ENCODE measurements at regions not wholly inside any gene's neighbourhood (a gene's known extent, or its start where the extent isn't known, plus 50 kb on each side); places are given as distances from the start of the nearest gene placed in this dataset.

DNA sequence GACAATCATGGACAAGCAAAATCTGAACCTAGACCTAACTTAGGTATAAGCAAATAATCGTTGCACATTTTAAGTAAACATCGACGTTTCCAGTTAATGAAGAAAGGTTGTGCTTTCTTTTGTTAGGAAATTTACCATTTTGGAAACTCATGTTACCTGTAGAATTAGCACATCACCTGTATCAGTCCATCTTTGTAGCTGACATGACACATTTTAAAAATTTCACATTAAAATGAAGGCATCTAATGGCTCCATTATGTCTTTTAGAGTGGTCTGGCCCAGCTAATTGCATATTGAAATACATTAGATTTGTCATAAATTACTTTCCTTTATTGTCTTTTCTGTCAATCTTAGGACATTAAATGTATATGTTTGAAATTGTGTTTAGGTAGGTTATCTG is 119.0 kb upstream of the MGAT5 start:
- H3K36me3 Mint-ChIP-seq, result peaks cover 6% of the 10 kb centered on the region
- no peak overlapping the region for H3K4me3 Mint-ChIP-seq
- no peak overlapping the region for H3K27ac Mint-ChIP-seq
- H3K27me3 Mint-ChIP-seq, result no peaks in the 10 kb centered on the region
- H3K9me3 Mint-ChIP-seq (ENCODE audit: low read depth), result no peaks in the 10 kb centered on the region
- H3K4me1 Mint-ChIP-seq (ENCODE audit: low read depth), result peaks cover 72% of the 10 kb centered on the region

DNA sequence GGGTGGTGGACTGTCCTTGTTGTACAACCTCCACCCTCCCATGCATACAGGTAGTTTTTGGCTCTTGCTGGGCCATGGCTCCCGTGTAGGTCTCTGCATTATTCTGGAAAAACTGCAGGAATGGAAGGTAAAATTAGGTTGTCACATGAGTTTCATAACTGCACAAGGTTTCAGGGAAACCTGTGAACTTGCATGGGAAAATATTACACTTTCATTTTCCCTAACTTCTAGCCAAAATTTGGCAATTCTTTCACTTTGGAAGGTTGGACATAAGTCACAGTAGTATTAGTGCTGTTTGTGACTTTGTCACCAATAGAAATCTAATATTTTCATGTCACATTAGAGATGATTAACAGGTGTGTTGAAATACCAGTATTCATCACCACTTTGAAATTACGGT is 118.1 kb upstream of the MGAT5 start:
- Mint-ChIP-seq H3K27ac (no peak overlapping the region), H3K9me3 (ENCODE audit: low read depth) (no peaks in the 10 kb centered on the region), H3K4me3 (no peak overlapping the region), H3K4me1 (ENCODE audit: low read depth) (peaks cover 78% of the 10 kb centered on the region), H3K36me3 (peaks cover 3% of the 10 kb centered on the region), H3K27me3 (no peaks in the 10 kb centered on the region)

DNA sequence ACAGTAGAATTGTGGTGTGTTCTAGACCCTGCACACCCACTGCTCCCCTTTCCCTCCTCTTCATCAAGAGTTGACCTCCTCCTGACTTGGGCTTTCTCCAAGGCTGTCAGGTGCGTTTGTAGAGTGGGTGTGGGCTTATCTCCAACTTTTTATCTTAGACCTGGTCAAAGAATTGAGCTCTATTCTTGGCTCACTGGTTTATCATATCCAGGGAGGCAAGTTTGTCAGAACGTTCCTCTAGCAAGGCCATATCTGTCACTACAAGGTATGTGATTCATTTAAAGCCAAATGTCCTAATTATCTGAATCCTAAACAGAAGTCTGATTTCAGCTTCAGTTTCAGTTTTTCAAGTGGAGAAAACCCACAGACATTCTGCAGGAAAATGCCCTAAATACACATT is 117.1 kb upstream of the MGAT5 start:
- H3K4me1 Mint-ChIP-seq (ENCODE audit: low read depth), result peaks cover 86% of the 10 kb centered on the region
- H3K27me3 Mint-ChIP-seq, result no peaks in the 10 kb centered on the region
- no peak overlapping the region for H3K27ac Mint-ChIP-seq
- peaks cover 6% of the 10 kb centered on the region for H3K36me3 Mint-ChIP-seq
- peak overlapping the region; percentile 36 for H3K4me3 Mint-ChIP-seq
- no peaks in the 10 kb centered on the region for H3K9me3 Mint-ChIP-seq (ENCODE audit: low read depth)

DNA sequence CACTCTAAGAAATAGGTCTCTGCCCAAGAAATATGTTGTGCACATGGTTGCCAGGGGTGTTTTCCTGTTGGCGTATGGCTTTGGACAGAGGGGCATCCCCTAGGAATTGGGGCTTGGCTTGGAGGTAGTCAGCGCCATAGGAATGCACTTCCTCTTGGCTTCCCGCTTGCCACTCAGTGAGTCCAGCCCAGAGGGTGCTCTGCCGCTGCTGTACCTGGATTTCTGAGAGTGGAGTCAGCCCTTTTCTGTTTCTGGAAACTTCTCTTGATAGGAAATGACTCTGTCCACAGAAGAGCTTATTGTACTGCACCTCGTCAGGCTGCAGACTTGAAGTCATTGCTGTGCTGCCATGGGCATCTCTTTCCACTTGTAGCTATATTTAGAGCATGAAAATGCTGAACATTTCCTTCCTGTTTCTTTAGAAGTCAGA is 116.7 kb upstream of the MGAT5 start:
- Mint-ChIP-seq H3K36me3 (peaks cover 6% of the 10 kb centered on the region), H3K9me3 (ENCODE audit: low read depth) (no peaks in the 10 kb centered on the region), H3K27ac (peak overlapping the region; percentile 59), H3K27me3 (no peaks in the 10 kb centered on the region), H3K4me3 (peak overlapping the region; percentile 36), H3K4me1 (ENCODE audit: low read depth) (peaks cover 88% of the 10 kb centered on the region)

DNA sequence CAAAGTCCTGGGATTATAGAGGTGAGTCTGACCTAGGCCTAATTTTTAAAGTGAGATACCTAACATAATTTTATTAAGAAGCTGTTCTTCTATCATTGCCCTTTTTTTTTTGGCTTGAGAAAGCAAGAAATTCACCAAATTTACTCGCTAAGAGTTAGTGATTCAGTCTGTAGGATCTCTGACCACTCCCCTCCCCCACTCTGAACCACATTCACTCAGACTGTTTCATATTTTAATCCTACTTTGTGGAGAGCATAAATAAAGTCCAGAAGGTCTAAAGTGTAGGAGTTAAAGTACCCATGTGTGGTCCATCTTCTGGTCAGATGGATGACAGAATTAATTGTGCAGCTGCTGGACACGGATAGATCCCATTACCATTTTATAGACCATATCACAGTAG is 115.8 kb upstream of the MGAT5 start:
- H3K4me3 Mint-ChIP-seq, result no peak overlapping the region
- no peaks in the 10 kb centered on the region for H3K27me3 Mint-ChIP-seq
- no peak overlapping the region for H3K27ac Mint-ChIP-seq
- H3K4me1 Mint-ChIP-seq (ENCODE audit: low read depth), result peaks cover 90% of the 10 kb centered on the region
- H3K36me3 Mint-ChIP-seq, result peaks cover 6% of the 10 kb centered on the region
- no peaks in the 10 kb centered on the region for H3K9me3 Mint-ChIP-seq (ENCODE audit: low read depth)

DNA sequence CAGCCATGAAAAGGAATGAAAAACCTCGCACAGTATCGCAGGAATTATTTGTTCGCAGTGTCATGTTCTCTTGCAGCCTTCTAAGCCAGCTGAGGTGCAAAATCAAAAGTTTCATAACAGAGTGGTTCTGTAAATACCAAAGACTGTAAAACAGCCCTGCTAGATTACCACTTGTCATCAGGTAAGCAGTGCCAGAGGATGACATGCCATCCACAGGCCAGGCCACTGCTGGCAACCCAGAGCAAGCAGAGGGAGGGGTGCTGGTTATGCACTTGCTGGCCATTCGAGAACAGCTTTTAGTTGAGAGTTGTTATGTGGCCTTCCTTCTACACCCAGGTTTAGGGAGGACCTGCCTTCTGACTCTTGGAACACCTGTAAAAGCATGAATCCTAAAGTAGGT is 114.3 kb upstream of the MGAT5 start:
- no peaks in the 10 kb centered on the region for H3K27me3 Mint-ChIP-seq
- no peaks in the 10 kb centered on the region for H3K9me3 Mint-ChIP-seq (ENCODE audit: low read depth)
- H3K36me3 Mint-ChIP-seq, result peaks cover 9% of the 10 kb centered on the region
- no peak overlapping the region for H3K27ac Mint-ChIP-seq
- no peak overlapping the region for H3K4me3 Mint-ChIP-seq
- peaks cover 90% of the 10 kb centered on the region for H3K4me1 Mint-ChIP-seq (ENCODE audit: low read depth)

DNA sequence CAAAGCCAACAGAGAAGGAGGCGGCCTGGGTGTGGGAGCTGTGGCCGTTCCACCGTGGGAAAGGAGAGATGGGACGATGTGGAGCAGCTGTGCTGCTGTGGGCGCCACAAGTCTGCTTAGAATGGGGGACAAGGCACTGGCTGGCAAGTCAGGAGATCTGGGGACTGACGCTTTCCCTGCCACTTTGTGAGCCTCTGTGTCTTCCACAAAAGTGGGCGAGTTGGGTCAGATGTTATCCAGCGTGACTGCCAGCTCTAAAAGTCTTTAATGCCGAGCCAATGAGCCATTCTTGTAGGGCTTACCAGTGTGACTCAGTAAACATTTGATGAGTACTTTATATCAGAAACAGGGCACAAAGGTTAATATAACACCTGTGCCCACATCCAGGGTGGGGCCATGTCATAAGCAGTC is 113.6 kb upstream of the MGAT5 start:
- Mint-ChIP-seq H3K4me1 (ENCODE audit: low read depth) (peaks cover 89% of the 10 kb centered on the region), H3K36me3 (peaks cover 9% of the 10 kb centered on the region), H3K27ac (peak overlapping the region; percentile 51), H3K4me3 (no peak overlapping the region), H3K27me3 (no peaks in the 10 kb centered on the region), H3K9me3 (ENCODE audit: low read depth) (no peaks in the 10 kb centered on the region)

DNA sequence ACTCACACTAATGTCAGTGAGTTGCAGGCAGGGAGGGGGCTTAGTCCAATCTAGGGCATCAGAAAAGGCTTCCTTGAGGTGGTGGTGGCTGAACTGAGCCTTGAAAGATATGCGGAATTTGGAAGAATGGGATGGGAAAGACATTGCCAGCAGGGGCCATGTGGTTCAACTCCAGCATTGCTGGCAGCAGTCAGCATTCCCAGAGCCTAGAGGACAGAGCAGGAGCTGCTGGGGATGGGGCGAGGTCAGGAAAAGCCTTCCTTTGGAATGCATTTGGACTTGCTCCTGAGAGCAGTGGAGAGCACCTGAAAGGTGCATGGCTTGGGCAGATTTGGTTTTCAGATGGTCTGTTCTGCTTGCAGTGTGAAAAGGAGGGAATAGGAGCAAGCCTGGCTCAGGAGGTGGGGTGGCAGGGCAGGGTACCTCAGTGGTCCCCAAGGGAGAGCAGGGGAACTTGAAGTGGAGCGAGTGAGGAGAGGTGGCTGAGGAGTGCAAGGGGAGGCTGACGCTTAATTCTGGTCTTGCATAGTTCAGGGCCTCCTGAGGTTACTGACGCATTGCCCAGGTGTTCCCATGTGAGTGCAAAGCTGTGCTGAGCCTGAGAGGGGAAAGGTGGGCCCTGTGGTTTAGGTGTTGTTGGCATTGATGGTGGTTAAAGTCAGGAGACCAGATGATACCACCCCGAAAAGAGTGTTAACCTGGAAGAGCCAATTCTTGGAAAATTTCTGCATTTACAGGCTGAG is 112.1 kb upstream of the MGAT5 start:
- Mint-ChIP-seq H3K36me3 (peaks cover 7% of the 10 kb centered on the region), H3K4me1 (ENCODE audit: low read depth) (peaks cover 93% of the 10 kb centered on the region), H3K9me3 (ENCODE audit: low read depth) (no peaks in the 10 kb centered on the region), H3K4me3 (peak overlapping the region; percentile 3), H3K27ac (peak overlapping the region; percentile 18), H3K27me3 (no peaks in the 10 kb centered on the region)

DNA sequence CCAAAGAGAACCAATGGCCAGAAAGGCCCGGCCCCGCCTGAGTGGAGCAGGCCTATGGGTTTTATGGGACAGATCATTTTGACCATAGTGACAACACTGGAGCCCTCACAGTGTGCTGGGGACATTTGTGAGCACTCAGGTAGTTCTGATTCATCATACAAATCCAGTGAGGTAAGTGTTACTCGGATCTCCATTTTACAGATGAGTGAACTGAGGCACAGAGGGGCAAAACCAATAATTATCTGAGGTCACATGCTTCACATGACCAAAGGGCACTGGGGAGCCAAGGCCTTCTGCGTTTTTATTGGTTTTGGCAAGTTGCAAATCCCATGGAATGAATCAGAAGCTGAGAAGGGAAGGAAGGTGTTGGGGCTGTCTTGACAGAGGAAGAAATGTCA is 111.5 kb upstream of the MGAT5 start:
- Mint-ChIP-seq H3K9me3 (ENCODE audit: low read depth) (no peaks in the 10 kb centered on the region), H3K27me3 (no peaks in the 10 kb centered on the region), H3K27ac (peak overlapping the region; percentile 46), H3K4me3 (no peak overlapping the region), H3K36me3 (peaks cover 7% of the 10 kb centered on the region), H3K4me1 (ENCODE audit: low read depth) (peaks cover 91% of the 10 kb centered on the region)

DNA sequence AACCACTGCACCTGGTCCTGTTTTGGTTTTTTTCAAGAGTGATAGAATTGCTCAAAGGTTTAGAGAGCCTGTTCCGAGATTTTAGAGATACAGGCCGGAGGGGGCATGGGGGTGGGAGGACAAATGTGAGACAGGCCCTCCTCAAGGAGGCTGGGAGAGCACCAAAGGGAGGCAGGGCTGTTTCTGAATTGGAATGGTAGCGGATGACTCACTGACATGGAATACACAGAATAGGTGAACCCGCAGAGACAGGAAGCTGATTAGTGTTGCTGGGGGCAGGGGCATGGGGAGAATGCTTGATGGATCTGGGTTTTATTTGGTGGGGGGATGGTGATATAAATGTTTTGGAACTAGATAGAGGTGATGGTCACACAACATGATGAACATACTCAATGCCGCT is 111.0 kb upstream of the MGAT5 start:
- no peak overlapping the region for H3K4me3 Mint-ChIP-seq
- H3K27ac Mint-ChIP-seq, result no peak overlapping the region
- H3K36me3 Mint-ChIP-seq, result peaks cover 7% of the 10 kb centered on the region
- H3K9me3 Mint-ChIP-seq (ENCODE audit: low read depth), result no peaks in the 10 kb centered on the region
- no peaks in the 10 kb centered on the region for H3K27me3 Mint-ChIP-seq
- peaks cover 90% of the 10 kb centered on the region for H3K4me1 Mint-ChIP-seq (ENCODE audit: low read depth)

DNA sequence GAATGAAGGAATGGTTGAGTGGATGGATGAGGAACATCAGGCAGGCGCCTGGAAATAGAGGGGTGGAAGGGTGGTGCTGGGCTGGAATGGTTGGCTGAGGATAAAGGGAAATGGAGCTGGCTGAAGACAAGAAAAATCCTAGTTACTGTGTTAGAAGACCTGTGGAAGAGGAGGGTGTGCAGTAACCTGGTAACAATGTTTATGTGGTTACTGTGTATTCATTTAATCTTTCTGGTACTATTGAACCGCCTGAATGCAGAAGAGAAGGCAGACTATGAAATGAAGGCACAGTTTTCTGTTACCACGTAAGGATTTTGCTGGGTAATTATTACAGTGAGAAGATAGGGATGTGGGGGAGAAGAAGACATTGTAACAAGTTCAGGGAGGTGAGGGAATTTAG is 110.3 kb upstream of the MGAT5 start:
- H3K27ac Mint-ChIP-seq, result peak overlapping the region; percentile 19
- no peaks in the 10 kb centered on the region for H3K9me3 Mint-ChIP-seq (ENCODE audit: low read depth)
- H3K4me1 Mint-ChIP-seq (ENCODE audit: low read depth), result peaks cover 88% of the 10 kb centered on the region
- H3K27me3 Mint-ChIP-seq, result no peaks in the 10 kb centered on the region
- H3K4me3 Mint-ChIP-seq, result no peak overlapping the region
- peaks cover 7% of the 10 kb centered on the region for H3K36me3 Mint-ChIP-seq

DNA sequence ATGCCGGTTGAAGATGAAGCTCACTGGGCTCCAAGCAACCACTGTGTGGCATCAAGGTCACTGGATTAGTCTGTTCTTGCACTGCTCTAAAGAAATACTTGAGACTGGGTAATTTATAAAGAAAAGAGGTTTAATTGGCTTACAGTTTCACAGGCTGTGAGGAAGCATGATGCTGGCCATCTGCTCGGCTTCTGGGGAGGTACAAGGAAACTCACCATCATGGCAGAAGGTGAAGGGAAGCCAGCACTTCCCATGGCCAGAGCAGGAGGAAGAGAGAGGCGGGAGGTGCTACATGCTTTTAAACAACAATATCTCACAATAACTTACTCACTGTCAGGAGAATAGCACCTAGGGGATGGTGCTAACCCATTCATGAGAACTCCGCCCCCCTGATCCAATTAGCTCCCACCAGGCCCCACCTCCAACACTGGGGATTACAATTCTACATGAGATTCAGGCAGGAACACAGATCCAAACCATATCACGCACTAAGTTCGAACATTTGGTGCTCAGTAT is 109.7 kb upstream of the MGAT5 start:
- peak overlapping the region; percentile 19 for H3K27ac Mint-ChIP-seq
- peaks cover 7% of the 10 kb centered on the region for H3K36me3 Mint-ChIP-seq
- no peaks in the 10 kb centered on the region for H3K9me3 Mint-ChIP-seq (ENCODE audit: low read depth)
- no peaks in the 10 kb centered on the region for H3K27me3 Mint-ChIP-seq
- no peak overlapping the region for H3K4me3 Mint-ChIP-seq
- peaks cover 86% of the 10 kb centered on the region for H3K4me1 Mint-ChIP-seq (ENCODE audit: low read depth)

DNA sequence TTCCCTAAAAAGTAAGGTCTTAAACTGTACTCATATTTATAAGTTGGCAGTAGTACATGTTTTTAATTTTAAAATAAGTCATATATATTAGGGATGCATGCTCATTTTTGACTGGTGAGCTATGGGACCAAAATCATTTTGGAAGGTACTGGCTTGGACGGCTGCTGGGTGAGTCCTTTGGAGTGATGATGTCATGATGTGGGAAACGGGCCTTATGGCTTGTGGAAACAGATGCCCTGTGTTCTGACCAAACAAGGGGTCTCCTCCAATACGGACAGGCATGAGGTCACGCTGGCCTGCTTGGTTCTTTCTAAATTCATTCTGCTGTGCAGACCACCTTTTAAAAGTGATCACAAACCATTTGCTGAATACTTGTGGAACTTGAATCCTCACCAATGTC is 109.2 kb upstream of the MGAT5 start:
- Mint-ChIP-seq H3K4me1 (ENCODE audit: low read depth) (peaks cover 85% of the 10 kb centered on the region), H3K27me3 (no peaks in the 10 kb centered on the region), H3K27ac (peak overlapping the region; percentile 10), H3K36me3 (peaks cover 7% of the 10 kb centered on the region), H3K9me3 (ENCODE audit: low read depth) (no peaks in the 10 kb centered on the region), H3K4me3 (no peak overlapping the region)

DNA sequence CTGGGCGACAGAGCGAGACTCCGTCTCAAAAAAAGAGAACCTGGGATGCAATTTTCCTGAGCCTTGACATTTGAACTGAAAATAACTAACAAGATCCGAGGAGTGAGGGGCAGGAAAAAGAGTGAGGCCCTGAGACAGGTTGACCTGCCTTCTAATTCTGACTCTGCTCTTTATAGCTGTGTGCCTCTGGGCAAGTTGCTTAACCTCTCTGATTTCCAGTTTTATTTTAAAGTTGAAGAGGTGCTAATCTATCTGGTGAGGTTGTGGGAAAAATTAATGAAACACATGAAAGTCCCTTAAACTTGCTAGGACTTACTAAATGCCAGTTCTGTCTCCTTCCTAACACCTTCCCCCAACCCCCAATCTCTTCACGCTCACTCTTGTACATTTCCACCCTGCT is 108.4 kb upstream of the MGAT5 start:
- peaks cover 79% of the 10 kb centered on the region for H3K4me1 Mint-ChIP-seq (ENCODE audit: low read depth)
- no peak overlapping the region for H3K4me3 Mint-ChIP-seq
- H3K27ac Mint-ChIP-seq, result no peak overlapping the region
- H3K27me3 Mint-ChIP-seq, result no peaks in the 10 kb centered on the region
- no peaks in the 10 kb centered on the region for H3K9me3 Mint-ChIP-seq (ENCODE audit: low read depth)
- H3K36me3 Mint-ChIP-seq, result peaks cover 8% of the 10 kb centered on the region

DNA sequence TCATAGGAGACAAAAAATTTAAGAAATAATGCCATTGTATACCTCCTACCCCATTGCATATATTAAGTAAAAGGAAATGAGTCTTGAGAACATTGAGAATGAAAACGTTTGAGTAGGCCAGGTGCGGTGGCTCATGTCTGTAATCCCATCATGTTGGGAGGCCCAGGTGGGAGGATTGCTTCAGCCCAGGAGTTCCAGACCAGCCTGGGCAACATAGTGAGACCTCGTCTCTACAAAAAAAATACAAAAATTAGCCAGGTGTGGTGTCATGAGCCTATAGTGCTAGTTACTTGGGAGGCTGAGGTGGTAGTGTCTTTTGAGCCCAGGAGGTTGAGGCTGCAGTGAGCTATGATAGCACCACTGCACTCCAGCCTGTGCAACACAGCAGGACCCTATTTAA is 107.7 kb upstream of the MGAT5 start:
- Mint-ChIP-seq H3K27me3 (no peaks in the 10 kb centered on the region), H3K9me3 (ENCODE audit: low read depth) (no peaks in the 10 kb centered on the region), H3K27ac (no peak overlapping the region), H3K4me1 (ENCODE audit: low read depth) (peaks cover 73% of the 10 kb centered on the region), H3K36me3 (peaks cover 9% of the 10 kb centered on the region), H3K4me3 (no peak overlapping the region)

DNA sequence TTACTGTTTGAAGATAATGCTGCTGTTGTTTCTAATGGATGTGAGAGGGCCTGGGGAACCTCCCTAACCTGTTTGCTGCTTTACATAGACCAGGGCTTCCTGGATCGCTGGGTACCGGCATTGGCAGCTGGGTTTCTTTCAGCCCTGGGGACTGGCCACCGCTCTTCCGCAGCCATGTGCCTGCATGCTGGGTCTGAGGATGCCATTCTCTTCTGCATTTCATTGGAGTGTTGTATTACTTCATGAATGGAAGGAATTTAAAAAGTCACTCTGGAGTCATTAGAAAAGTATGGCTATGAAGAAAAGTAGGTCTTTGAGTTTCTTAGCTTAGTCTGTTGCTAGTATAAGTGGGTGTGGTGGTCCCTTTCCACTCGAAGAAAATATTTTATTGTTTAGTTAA is 107.3 kb upstream of the MGAT5 start:
- H3K4me1 Mint-ChIP-seq (ENCODE audit: low read depth), result peaks cover 68% of the 10 kb centered on the region
- peaks cover 7% of the 10 kb centered on the region for H3K36me3 Mint-ChIP-seq
- H3K4me3 Mint-ChIP-seq, result no peak overlapping the region
- no peaks in the 10 kb centered on the region for H3K9me3 Mint-ChIP-seq (ENCODE audit: low read depth)
- peak overlapping the region; percentile 31 for H3K27ac Mint-ChIP-seq
- H3K27me3 Mint-ChIP-seq, result no peaks in the 10 kb centered on the region
